Fibroblast of the aortic adventitia (primary cell): ENCODE measurements at regions not wholly inside any gene's neighbourhood (a gene's known extent, or its start where the extent isn't known, plus 50 kb on each side); places are given as distances from the start of the nearest gene placed in this dataset.
A peak's percentile ranks its signal among the peaks of the same experiment; 100 is the strongest.

ENCODE experiments used
- DNase-seq: peaks from one replicate; pipeline ENCODE4 v3.0.0-alpha.2; 2010; ENCODE audit warnings: low read depth
- H3K4me3 ChIP-seq: 2 replicates; pipeline ENCODE4 v1.5.1; 2011; ENCODE audit warnings: low read depth, mild to moderate bottlenecking, control low read depth, low read length, moderate library complexity
- TF ChIP-seq, protein P1 (sequence below): IDR thresholded peaks from 2 replicates; pipeline ENCODE4 v1.5.1; 2011; ENCODE audit warnings: mild to moderate bottlenecking, low read length, control low read depth, inconsistent platforms; ENCODE audit not compliant: insufficient read depth

DNA sequence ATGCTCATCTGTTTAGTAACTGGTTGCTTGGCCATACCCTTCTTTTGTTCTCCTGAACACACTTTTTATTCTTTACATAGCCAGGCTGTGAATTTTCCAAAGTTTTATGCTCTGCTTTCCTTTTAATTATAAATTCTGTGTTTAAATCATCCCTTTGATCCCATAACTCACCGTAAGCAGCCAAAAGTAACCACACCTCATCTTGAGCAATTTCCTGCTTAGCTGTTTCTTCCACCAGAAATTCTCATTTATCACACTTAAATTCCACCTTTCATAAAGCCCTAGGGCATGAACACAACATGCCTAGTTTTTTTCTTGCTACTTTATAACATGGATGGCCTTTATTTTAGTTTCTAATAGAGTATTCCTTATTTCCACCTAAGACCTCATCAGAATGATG is 510.7 kb downstream of the C12orf50 start:
- no peak overlapping the region for H3K4me3 ChIP-seq
- DNase-seq, result peak; percentile 86
- TF ChIP-seq, protein P1, sequence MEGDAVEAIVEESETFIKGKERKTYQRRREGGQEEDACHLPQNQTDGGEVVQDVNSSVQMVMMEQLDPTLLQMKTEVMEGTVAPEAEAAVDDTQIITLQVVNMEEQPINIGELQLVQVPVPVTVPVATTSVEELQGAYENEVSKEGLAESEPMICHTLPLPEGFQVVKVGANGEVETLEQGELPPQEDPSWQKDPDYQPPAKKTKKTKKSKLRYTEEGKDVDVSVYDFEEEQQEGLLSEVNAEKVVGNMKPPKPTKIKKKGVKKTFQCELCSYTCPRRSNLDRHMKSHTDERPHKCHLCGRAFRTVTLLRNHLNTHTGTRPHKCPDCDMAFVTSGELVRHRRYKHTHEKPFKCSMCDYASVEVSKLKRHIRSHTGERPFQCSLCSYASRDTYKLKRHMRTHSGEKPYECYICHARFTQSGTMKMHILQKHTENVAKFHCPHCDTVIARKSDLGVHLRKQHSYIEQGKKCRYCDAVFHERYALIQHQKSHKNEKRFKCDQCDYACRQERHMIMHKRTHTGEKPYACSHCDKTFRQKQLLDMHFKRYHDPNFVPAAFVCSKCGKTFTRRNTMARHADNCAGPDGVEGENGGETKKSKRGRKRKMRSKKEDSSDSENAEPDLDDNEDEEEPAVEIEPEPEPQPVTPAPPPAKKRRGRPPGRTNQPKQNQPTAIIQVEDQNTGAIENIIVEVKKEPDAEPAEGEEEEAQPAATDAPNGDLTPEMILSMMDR, result no peak

DNA sequence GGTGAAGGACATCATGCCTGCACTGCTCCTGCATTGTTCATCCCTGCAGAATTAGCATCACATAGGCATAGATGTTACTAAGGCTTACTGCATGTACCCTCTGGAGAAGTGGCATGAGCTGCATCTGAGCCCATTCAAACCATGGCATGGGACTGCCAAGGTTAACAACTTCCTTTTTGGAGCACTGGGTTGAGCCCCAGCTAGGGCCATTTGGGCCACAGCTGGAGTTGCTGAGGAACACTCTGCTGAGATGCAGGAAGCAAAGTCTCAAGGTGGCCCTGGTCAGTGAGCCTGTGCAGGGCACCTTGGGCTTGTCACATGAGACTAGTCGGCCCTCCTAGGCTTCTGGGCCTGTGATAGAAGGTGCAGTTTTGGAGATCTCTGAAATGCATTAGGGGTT is 511.2 kb downstream of the C12orf50 start:
- TF ChIP-seq, protein P1, result no peak
- no peak overlapping the region for H3K4me3 ChIP-seq
- DNase-seq, result no peak

DNA sequence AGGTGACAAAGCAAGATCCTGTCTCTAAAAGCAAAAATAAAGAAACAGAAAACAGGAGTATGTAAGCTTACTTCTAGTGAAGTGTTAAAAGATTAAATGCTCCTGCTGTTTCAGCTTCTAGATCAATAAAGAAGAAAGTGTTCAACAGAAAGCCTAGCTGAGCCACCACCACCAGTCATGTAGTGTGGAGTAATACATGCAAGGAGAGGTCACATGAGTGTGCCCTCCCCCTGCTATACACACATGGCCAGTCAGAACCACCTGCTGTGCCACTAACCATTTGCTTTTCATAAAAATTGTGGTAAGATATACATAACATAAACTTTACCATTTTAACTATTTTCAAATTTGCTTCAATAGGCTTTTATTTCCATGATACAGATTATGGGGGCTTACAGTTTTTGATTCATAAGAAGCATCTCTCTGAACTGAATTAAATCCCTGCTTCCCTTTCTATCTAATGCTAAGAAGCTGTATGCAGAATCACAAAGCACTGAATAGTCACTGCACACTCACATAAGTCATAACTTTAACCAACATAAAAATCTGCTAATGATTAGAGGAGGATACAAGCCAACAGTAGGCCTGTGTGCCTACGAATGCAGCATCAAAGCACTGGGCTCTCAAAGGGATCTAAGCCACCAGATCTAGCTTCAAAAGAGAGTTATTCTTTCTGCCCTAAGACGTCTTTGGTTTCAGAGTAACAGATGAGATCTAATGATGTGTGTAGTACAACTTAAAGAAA is 515.5 kb downstream of the C12orf50 start:
- DNase-seq, result peak; percentile 35
- no peak overlapping the region for H3K4me3 ChIP-seq
- TF ChIP-seq, protein P1, result no peak

DNA sequence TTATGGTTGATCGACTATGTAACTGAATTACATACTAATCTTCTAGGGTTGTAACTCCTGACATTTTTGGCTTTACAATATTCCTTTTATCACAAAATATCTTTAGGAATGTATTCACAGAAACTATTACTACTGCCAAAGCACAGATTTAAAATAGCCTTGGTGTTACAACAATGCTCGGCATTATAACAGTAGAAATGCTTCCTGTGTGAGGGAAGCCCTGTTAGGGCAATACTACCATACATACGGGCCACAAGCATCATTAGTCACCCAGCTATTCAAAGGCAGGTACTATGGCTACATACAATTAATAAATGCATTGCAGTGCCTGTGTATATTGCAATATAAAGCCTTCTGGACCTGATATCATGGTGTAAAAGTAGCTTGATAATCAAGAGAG is 517.8 kb downstream of the C12orf50 start:
- no peak overlapping the region for H3K4me3 ChIP-seq
- TF ChIP-seq, protein P1, result no peak
- DNase-seq, result peak; percentile 75

DNA sequence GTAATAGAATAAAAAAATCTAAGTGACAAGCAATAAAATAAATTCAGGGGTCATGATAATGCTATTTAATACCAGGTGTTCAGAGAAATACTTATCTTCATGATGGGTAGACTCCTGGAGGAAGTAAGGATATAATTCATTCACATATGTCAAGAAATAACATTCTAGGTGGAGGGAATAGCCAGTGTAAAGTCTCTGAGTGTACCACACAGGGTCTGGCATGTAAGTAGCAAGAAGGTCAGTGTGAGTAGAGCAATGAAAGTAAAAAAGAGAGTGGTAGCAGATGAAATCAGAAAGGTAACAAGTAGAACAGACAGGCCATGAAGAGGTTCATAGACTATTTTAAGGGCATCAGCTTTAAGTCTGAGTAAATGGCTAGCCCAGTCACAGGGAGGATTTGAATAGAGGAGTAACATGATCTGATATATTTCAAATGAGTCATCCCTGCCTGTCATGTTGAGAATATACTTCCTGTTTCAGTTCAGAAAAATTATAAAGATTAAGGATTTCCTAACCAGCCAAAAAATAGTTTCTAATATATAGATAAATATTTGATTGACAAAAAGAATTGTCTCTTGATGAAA is 519.9 kb downstream of the C12orf50 start:
- H3K4me3 ChIP-seq, result no peak overlapping the region
- TF ChIP-seq, protein P1, result no peak
- peak; percentile 70 for DNase-seq

DNA sequence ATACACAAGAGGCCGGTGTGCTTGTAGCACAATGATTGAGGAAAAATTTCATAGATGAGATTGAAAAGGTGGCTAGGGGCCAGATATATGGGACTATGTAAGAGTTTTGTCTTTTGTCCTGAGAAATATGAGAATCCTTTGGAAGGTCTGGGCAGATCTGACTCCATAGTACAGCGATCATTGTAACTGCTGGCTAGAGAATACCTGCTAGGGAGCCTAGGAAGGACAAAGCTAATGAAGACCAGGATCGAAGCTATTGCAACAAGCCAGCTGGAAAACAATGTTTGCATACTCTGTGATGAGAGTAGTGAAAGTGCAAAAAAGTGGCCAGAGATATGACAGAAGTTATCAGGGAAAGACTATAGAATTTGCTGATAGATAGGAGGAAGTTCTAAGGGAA is 537.6 kb downstream of the C12orf50 start:
- no peak overlapping the region for H3K4me3 ChIP-seq
- TF ChIP-seq, protein P1, result no peak
- DNase-seq, result no peak

DNA sequence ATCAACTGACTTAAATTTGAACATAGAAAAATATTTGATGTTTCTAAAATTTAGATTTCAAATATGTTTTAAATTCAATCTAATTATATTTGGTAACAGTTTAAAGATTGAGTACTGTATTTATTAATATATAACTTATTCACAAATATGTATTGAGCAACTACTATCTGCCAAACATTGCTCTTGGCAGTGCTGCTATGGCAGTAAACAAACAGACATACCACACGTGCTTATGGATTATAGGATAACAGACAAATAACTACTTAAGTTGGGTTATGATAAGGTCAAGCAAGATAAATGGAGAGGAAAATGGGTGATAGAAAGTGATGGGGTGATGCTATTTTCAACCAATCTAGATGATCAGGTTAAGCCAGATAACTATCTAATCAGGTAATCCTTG is 538.1 kb downstream of the C12orf50 start:
- TF ChIP-seq, protein P1, result no peak
- H3K4me3 ChIP-seq, result no peak overlapping the region
- DNase-seq, result no peak
